ENCODE measurements at regions not wholly inside any gene's neighbourhood (a gene's known extent, or its start where the extent isn't known, plus 50 kb on each side); places are given as distances from the start of the nearest gene placed in this dataset.
"Not testable (repeated sequence)": the region's sequence is repeated elsewhere in the genome, so short reads cannot be mapped to it uniquely, and the experiment has no call there.

- no peaks in the 10 kb centered on the region for H3K4me1 ChIP-seq (ENCODE audit: control insufficient read depth, insufficient read depth, low read length)
- H3K27ac ChIP-seq (ENCODE audit: insufficient read depth, low read depth, low read length, poor library complexity, severe bottlenecking) = no peak overlapping the region
- no peaks in the 10 kb centered on the region for H3K9me3 ChIP-seq (ENCODE audit: control insufficient read depth, low read length)
- H3K27me3 ChIP-seq (ENCODE audit: control insufficient read depth, insufficient read depth, low read length, poor library complexity, severe bottlenecking) = no peaks in the 10 kb centered on the region
- no peaks in the 10 kb centered on the region for H3K36me3 ChIP-seq (ENCODE audit: control insufficient read depth, insufficient read depth, low read length)
- no peak overlapping the region for H3K4me3 ChIP-seq (ENCODE audit: insufficient read depth, low read depth, low read length)
Measured at GRCh38 chr2:17460371-17461086, 57.7 kb downstream of the RAD51AP2 start.

GRCh38 chr2:17455343-17455742, 62.9 kb downstream of the RAD51AP2 start:
- no peaks in the 10 kb centered on the region for H3K36me3 ChIP-seq (ENCODE audit: control insufficient read depth, insufficient read depth, low read length)
- H3K27me3 ChIP-seq (ENCODE audit: control insufficient read depth, insufficient read depth, low read length, poor library complexity, severe bottlenecking) = no peaks in the 10 kb centered on the region
- no peak overlapping the region for H3K27ac ChIP-seq (ENCODE audit: insufficient read depth, low read depth, low read length, poor library complexity, severe bottlenecking)
- H3K9me3 ChIP-seq (ENCODE audit: control insufficient read depth, low read length) = no peaks in the 10 kb centered on the region
- peaks cover 3% of the 10 kb centered on the region for H3K4me1 ChIP-seq (ENCODE audit: control insufficient read depth, insufficient read depth, low read length)
- WGBS, 2 experiments = 20% methylated on average over 1 of the region's 2 CpGs; no CpG with 5 or more reads in 1 of the 2 experiments
- no peak overlapping the region for H3K4me3 ChIP-seq (ENCODE audit: insufficient read depth, low read depth, low read length)

GRCh38 chr2:17446191-17446590, 72.0 kb downstream of the RAD51AP2 start:
- 93 to 94% methylated on average over 2 to 3 of the region's 3 CpGs for WGBS, 2 experiments
- not testable (repeated sequence) for H3K27me3 ChIP-seq (ENCODE audit: control insufficient read depth, insufficient read depth, low read length, poor library complexity, severe bottlenecking); H3K36me3 ChIP-seq (ENCODE audit: control insufficient read depth, insufficient read depth, low read length); H3K4me3 ChIP-seq (ENCODE audit: insufficient read depth, low read depth, low read length); H3K9me3 ChIP-seq (ENCODE audit: control insufficient read depth, low read length); H3K27ac ChIP-seq (ENCODE audit: insufficient read depth, low read depth, low read length, poor library complexity, severe bottlenecking); H3K4me1 ChIP-seq (ENCODE audit: control insufficient read depth, insufficient read depth, low read length)

GRCh38 chr2:17445744-17446143, 72.5 kb downstream of the RAD51AP2 start:
- no peaks in the 10 kb centered on the region for H3K9me3 ChIP-seq (ENCODE audit: control insufficient read depth, low read length)
- peaks cover 7% of the 10 kb centered on the region for H3K4me1 ChIP-seq (ENCODE audit: control insufficient read depth, insufficient read depth, low read length)
- no peak overlapping the region for H3K4me3 ChIP-seq (ENCODE audit: insufficient read depth, low read depth, low read length)
- no peaks in the 10 kb centered on the region for H3K36me3 ChIP-seq (ENCODE audit: control insufficient read depth, insufficient read depth, low read length)
- 85 to 93% methylated on average over 1 of the region's 1 CpG for WGBS, 2 experiments
- H3K27me3 ChIP-seq (ENCODE audit: control insufficient read depth, insufficient read depth, low read length, poor library complexity, severe bottlenecking) = no peaks in the 10 kb centered on the region
- no peak overlapping the region for H3K27ac ChIP-seq (ENCODE audit: insufficient read depth, low read depth, low read length, poor library complexity, severe bottlenecking)

GRCh38 chr2:17442334-17442733, 75.9 kb downstream of the RAD51AP2 start:
- Histone ChIP-seq H3K9me3 (ENCODE audit: control insufficient read depth, low read length) (no peaks in the 10 kb centered on the region), H3K27me3 (ENCODE audit: control insufficient read depth, insufficient read depth, low read length, poor library complexity, severe bottlenecking) (no peaks in the 10 kb centered on the region), H3K4me1 (ENCODE audit: control insufficient read depth, insufficient read depth, low read length) (peaks cover 7% of the 10 kb centered on the region), H3K4me3 (ENCODE audit: insufficient read depth, low read depth, low read length) (no peak overlapping the region), H3K36me3 (ENCODE audit: control insufficient read depth, insufficient read depth, low read length) (no peaks in the 10 kb centered on the region), H3K27ac (ENCODE audit: insufficient read depth, low read depth, low read length, poor library complexity, severe bottlenecking) (no peak overlapping the region)
- 76 to 85% methylated on average over 2 of the region's 2 CpGs for WGBS, 2 experiments

- H3K4me3 ChIP-seq (ENCODE audit: insufficient read depth, low read depth, low read length) = no peak overlapping the region
- 92 to 93% methylated on average over 7 to 9 of the region's 9 CpGs for WGBS, 2 experiments
- no peaks in the 10 kb centered on the region for H3K9me3 ChIP-seq (ENCODE audit: control insufficient read depth, low read length)
- no peak overlapping the region for H3K27ac ChIP-seq (ENCODE audit: insufficient read depth, low read depth, low read length, poor library complexity, severe bottlenecking)
- H3K36me3 ChIP-seq (ENCODE audit: control insufficient read depth, insufficient read depth, low read length) = no peaks in the 10 kb centered on the region
- H3K4me1 ChIP-seq (ENCODE audit: control insufficient read depth, insufficient read depth, low read length) = peaks cover 7% of the 10 kb centered on the region
- H3K27me3 ChIP-seq (ENCODE audit: control insufficient read depth, insufficient read depth, low read length, poor library complexity, severe bottlenecking) = no peaks in the 10 kb centered on the region
Measured at GRCh38 chr2:17441790-17442189, 76.5 kb downstream of the RAD51AP2 start.

- Histone ChIP-seq H3K36me3 (ENCODE audit: control insufficient read depth, insufficient read depth, low read length) (no peaks in the 10 kb centered on the region), H3K27ac (ENCODE audit: insufficient read depth, low read depth, low read length, poor library complexity, severe bottlenecking) (no peak overlapping the region), H3K9me3 (ENCODE audit: control insufficient read depth, low read length) (no peaks in the 10 kb centered on the region), H3K4me3 (ENCODE audit: insufficient read depth, low read depth, low read length) (no peak overlapping the region), H3K27me3 (ENCODE audit: control insufficient read depth, insufficient read depth, low read length, poor library complexity, severe bottlenecking) (no peaks in the 10 kb centered on the region), H3K4me1 (ENCODE audit: control insufficient read depth, insufficient read depth, low read length) (peaks cover 7% of the 10 kb centered on the region)
- WGBS, 2 experiments = 78% methylated on average over 4 of the region's 4 CpGs
Measured at GRCh38 chr2:17441055-17441771, 77.0 kb downstream of the RAD51AP2 start.

GRCh38 chr2:17430326-17430725, 87.9 kb downstream of the RAD51AP2 start:
- no peaks in the 10 kb centered on the region for H3K4me1 ChIP-seq (ENCODE audit: control insufficient read depth, insufficient read depth, low read length)
- H3K36me3 ChIP-seq (ENCODE audit: control insufficient read depth, insufficient read depth, low read length) = no peaks in the 10 kb centered on the region
- WGBS, 2 experiments = 86% methylated on average over 1 of the region's 1 CpG; no CpG with 5 or more reads in 1 of the 2 experiments

GRCh38 chr2:17429130-17429529, 89.1 kb downstream of the RAD51AP2 start:
- Histone ChIP-seq H3K27ac (ENCODE audit: insufficient read depth, low read depth, low read length, poor library complexity, severe bottlenecking) (no peak overlapping the region), H3K9me3 (ENCODE audit: control insufficient read depth, low read length) (no peaks in the 10 kb centered on the region), H3K27me3 (ENCODE audit: control insufficient read depth, insufficient read depth, low read length, poor library complexity, severe bottlenecking) (no peaks in the 10 kb centered on the region), H3K4me3 (ENCODE audit: insufficient read depth, low read depth, low read length) (no peak overlapping the region), H3K4me1 (ENCODE audit: control insufficient read depth, insufficient read depth, low read length) (no peaks in the 10 kb centered on the region), H3K36me3 (ENCODE audit: control insufficient read depth, insufficient read depth, low read length) (no peaks in the 10 kb centered on the region)
- WGBS, 2 experiments = 91 to 100% methylated on average over 1 of the region's 1 CpG

More at GRCh38 chr2:17430326-17430725, 87.9 kb downstream of the RAD51AP2 start:
- Histone ChIP-seq H3K27me3 (ENCODE audit: control insufficient read depth, insufficient read depth, low read length, poor library complexity, severe bottlenecking) (no peaks in the 10 kb centered on the region), H3K4me3 (ENCODE audit: insufficient read depth, low read depth, low read length) (no peak overlapping the region), H3K27ac (ENCODE audit: insufficient read depth, low read depth, low read length, poor library complexity, severe bottlenecking) (no peak overlapping the region), H3K9me3 (ENCODE audit: control insufficient read depth, low read length) (no peaks in the 10 kb centered on the region)

GRCh38 chr2:17427401-17427800, 90.8 kb downstream of the RAD51AP2 start:
- Histone ChIP-seq H3K27ac (ENCODE audit: insufficient read depth, low read depth, low read length, poor library complexity, severe bottlenecking) (no peak overlapping the region), H3K4me1 (ENCODE audit: control insufficient read depth, insufficient read depth, low read length) (no peaks in the 10 kb centered on the region), H3K9me3 (ENCODE audit: control insufficient read depth, low read length) (no peaks in the 10 kb centered on the region), H3K27me3 (ENCODE audit: control insufficient read depth, insufficient read depth, low read length, poor library complexity, severe bottlenecking) (no peaks in the 10 kb centered on the region), H3K4me3 (ENCODE audit: insufficient read depth, low read depth, low read length) (no peak overlapping the region), H3K36me3 (ENCODE audit: control insufficient read depth, insufficient read depth, low read length) (no peaks in the 10 kb centered on the region)
- 100% methylated on average over 1 of the region's 1 CpG; no CpG with 5 or more reads in 1 of the 2 experiments for whole genome bisulfite sequencing, 2 experiments

Measured in ectodermal cell (in vitro differentiated cells).